ENCODE measurements at regions not wholly inside any gene's neighbourhood (a gene's known extent, or its start where the extent isn't known, plus 50 kb on each side); places are given as distances from the start of the nearest gene placed in this dataset.

- no peak for TF ChIP-seq EP300 (IDR thresholded peaks at IDR 0.05)
- no peak for TF ChIP-seq CTCF (IDR thresholded peaks at IDR 0.05)
Measured at GRCh38 chr17:14772776-14773175, 471.9 kb downstream of the HS3ST3B1 start.
